ENCODE measurements at regions not wholly inside any gene's neighbourhood (a gene's known extent, or its start where the extent isn't known, plus 50 kb on each side); places are given as distances from the start of the nearest gene placed in this dataset.
"Not testable (repeated sequence)": the region's sequence is repeated elsewhere in the genome, so short reads cannot be mapped to it uniquely, and the experiment has no call there.

DNA sequence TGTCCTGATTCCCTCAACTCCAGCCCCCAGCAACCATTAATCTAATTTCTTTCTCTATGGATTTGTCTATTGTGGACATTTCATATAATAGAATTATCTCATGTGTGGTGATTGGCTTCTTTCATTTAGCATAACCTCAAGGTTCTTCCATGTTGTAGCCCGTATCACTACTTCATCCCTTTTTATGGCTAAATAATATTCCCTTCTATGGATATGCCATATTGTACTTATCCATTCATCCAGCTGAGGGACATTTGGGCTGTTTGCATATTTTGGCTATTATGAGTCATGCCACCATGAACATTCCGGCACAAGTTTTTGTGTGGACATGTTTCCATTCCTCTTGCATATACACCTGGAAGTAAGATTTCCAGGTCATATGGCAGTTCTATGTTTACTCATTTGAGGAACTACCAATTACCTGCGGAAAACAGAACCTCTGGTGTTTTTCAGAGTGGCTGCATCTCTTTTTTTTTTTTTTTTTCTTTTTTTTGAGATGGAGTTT lies 108.7 kb upstream of the MAP1LC3B2 start:
- Histone ChIP-seq H3K27me3 (ENCODE audit: control insufficient read depth, insufficient read depth, low read length) (no peaks in the 10 kb centered on the region), H3K27ac (ENCODE audit: low read length) (peak overlapping the region; percentile 74; the same call in 1 of the 2 replicates), H3K9me3 (ENCODE audit: control insufficient read depth, insufficient read depth, low read depth, low read length) (no peaks in the 10 kb centered on the region), H3K4me1 (ENCODE audit: control insufficient read depth, insufficient read depth, low read length) (peaks cover 22% of the 10 kb centered on the region), H3K36me3 (ENCODE audit: control insufficient read depth, insufficient read depth, low read length) (no peaks in the 10 kb centered on the region), H3K4me3 (ENCODE audit: low read depth in 2 of 2, low read length in 2 of 2) (no peak overlapping the region)
- DNase-seq (ENCODE audit: low read depth, low spot score) (no peak), ATAC-seq (no peak)
- BruUV-seq (replicated peaks): no TSS peak
- intact Hi-C loops (cut with micrococcal nuclease; ENCODE audit: unreplicated experiment): loop anchor here (10.0 kb wide), 1 partner anchor 144 kb away; no protein-coding TSS in a partner anchor
- CTCF ChIA-PET: no interaction called here
- TF ChIP-seq TCF7L2 (IDR thresholded peaks at IDR 0.05; ENCODE audit: low read depth, low read length) (no peak), POLR2AphosphoS5 (IDR thresholded peaks at IDR 0.05; ENCODE audit: low read depth, low read length) (no peak), SIN3A (IDR thresholded peaks at IDR 0.05; ENCODE audit: borderline replicate concordance, insufficient read depth, low read depth, low read length) (no peak)
- TF ChIP-seq, protein P1, sequence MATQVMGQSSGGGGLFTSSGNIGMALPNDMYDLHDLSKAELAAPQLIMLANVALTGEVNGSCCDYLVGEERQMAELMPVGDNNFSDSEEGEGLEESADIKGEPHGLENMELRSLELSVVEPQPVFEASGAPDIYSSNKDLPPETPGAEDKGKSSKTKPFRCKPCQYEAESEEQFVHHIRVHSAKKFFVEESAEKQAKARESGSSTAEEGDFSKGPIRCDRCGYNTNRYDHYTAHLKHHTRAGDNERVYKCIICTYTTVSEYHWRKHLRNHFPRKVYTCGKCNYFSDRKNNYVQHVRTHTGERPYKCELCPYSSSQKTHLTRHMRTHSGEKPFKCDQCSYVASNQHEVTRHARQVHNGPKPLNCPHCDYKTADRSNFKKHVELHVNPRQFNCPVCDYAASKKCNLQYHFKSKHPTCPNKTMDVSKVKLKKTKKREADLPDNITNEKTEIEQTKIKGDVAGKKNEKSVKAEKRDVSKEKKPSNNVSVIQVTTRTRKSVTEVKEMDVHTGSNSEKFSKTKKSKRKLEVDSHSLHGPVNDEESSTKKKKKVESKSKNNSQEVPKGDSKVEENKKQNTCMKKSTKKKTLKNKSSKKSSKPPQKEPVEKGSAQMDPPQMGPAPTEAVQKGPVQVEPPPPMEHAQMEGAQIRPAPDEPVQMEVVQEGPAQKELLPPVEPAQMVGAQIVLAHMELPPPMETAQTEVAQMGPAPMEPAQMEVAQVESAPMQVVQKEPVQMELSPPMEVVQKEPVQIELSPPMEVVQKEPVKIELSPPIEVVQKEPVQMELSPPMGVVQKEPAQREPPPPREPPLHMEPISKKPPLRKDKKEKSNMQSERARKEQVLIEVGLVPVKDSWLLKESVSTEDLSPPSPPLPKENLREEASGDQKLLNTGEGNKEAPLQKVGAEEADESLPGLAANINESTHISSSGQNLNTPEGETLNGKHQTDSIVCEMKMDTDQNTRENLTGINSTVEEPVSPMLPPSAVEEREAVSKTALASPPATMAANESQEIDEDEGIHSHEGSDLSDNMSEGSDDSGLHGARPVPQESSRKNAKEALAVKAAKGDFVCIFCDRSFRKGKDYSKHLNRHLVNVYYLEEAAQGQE (IDR thresholded peaks at IDR 0.05; ENCODE audit: insufficient read depth in 1 of 2, low read depth in 2 of 2, low read length in 1 of 2): no peak
- TF ChIP-seq, protein P2, sequence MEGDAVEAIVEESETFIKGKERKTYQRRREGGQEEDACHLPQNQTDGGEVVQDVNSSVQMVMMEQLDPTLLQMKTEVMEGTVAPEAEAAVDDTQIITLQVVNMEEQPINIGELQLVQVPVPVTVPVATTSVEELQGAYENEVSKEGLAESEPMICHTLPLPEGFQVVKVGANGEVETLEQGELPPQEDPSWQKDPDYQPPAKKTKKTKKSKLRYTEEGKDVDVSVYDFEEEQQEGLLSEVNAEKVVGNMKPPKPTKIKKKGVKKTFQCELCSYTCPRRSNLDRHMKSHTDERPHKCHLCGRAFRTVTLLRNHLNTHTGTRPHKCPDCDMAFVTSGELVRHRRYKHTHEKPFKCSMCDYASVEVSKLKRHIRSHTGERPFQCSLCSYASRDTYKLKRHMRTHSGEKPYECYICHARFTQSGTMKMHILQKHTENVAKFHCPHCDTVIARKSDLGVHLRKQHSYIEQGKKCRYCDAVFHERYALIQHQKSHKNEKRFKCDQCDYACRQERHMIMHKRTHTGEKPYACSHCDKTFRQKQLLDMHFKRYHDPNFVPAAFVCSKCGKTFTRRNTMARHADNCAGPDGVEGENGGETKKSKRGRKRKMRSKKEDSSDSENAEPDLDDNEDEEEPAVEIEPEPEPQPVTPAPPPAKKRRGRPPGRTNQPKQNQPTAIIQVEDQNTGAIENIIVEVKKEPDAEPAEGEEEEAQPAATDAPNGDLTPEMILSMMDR (IDR thresholded peaks at IDR 0.05): no peak
- in situ Hi-C loops (cut with HindIII; ENCODE audit: low pct_unique_long_range_greater_than_20kb, low sequenced_read_pairs): no loop called here
- POLR2A ChIA-PET: no interaction called here

DNA sequence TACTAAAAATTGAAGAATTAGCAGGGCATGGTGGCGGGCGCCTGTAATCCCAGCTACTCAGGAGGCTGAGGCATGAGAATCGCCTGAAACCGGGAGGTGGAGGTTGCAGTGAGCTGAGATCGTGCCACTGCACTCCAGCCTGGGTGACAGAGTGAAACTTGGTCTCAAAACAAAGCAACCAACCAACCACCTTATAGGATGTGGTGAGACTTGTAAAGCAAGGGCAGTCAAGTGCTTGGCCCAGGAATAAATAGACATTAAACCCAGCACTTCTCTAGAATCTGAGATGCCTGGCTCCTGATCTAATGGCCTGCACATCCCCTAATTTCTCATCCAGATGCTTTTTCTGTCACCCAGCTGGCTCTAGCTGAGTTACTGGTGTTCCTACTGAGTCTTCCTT lies 106.2 kb upstream of the MAP1LC3B2 start:
- POLR2A ChIA-PET: not testable (repeated sequence)
- Histone ChIP-seq H3K4me1 (ENCODE audit: control insufficient read depth, insufficient read depth, low read length) (peaks cover 43% of the 10 kb centered on the region), H3K27ac (ENCODE audit: low read length) (peak overlapping the region; percentile 23)

DNA sequence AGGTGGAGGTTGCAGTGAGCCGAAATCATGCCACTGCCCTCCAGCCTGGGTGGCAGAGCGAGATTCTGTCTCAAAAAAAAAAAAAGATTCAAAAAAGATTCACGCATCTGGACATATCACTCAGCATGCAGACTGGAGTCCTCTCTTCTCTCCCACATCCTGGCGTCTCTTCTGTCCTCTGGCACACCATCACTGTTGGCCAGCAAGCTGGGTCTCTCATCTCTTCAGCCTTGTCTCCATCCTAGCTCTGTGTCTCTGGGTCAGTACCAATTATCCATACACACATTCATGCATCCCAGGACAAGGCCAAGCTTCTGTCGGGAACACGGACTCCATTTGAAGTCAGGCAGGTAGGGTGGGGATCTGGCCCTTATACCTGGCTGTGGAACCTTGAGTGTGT lies 105.5 kb upstream of the MAP1LC3B2 start:
- H3K4me3 ChIP-seq (ENCODE audit: low read depth in 2 of 2, low read length in 2 of 2): no peak overlapping the region
- no peaks in the 10 kb centered on the region for H3K9me3 ChIP-seq (ENCODE audit: control insufficient read depth, insufficient read depth, low read depth, low read length)
- no peak for ATAC-seq
- H3K27me3 ChIP-seq (ENCODE audit: control insufficient read depth, insufficient read depth, low read length): no peaks in the 10 kb centered on the region
- H3K36me3 ChIP-seq (ENCODE audit: control insufficient read depth, insufficient read depth, low read length): no peaks in the 10 kb centered on the region
- H3K27ac ChIP-seq (ENCODE audit: low read length): peak overlapping the region; percentile 97
- ChIA-PET CTCF (no interaction called here), POLR2A (interaction anchor here (0.6 kb wide), 1 partner anchor 75 kb away, joined by 4 read pairs; no protein-coding TSS in a partner anchor)
- in situ Hi-C loops (cut with HindIII; ENCODE audit: low pct_unique_long_range_greater_than_20kb, low sequenced_read_pairs) (no loop called here), intact Hi-C loops (cut with micrococcal nuclease; ENCODE audit: unreplicated experiment) (loop anchor here (10.0 kb wide), 1 partner anchor 141 kb away; no protein-coding TSS in a partner anchor)
- no peak for DNase-seq (ENCODE audit: low read depth, low spot score)
- BruUV-seq (replicated peaks): no TSS peak
- TF ChIP-seq POLR2AphosphoS5 (IDR thresholded peaks at IDR 0.05; ENCODE audit: low read depth, low read length): no peak
- TF ChIP-seq, protein P2 (IDR thresholded peaks at IDR 0.05): no peak
- no peak for TF ChIP-seq SIN3A (IDR thresholded peaks at IDR 0.05; ENCODE audit: borderline replicate concordance, insufficient read depth, low read depth, low read length)
- no peak for TF ChIP-seq TCF7L2 (IDR thresholded peaks at IDR 0.05; ENCODE audit: low read depth, low read length)
- TF ChIP-seq, protein P1 (IDR thresholded peaks at IDR 0.05; ENCODE audit: insufficient read depth in 1 of 2, low read depth in 2 of 2, low read length in 1 of 2): no peak
- H3K4me1 ChIP-seq (ENCODE audit: control insufficient read depth, insufficient read depth, low read length): peaks cover 38% of the 10 kb centered on the region

More for the DNA sequence above, 106.2 kb upstream of the MAP1LC3B2 start:
- BruUV-seq (replicated peaks); ATAC-seq; H3K9me3 ChIP-seq (ENCODE audit: control insufficient read depth, insufficient read depth, low read depth, low read length); CTCF ChIA-PET; H3K27me3 ChIP-seq (ENCODE audit: control insufficient read depth, insufficient read depth, low read length); in situ Hi-C loops (cut with HindIII; ENCODE audit: low pct_unique_long_range_greater_than_20kb, low sequenced_read_pairs); DNase-seq (ENCODE audit: low read depth, low spot score); H3K4me3 ChIP-seq (ENCODE audit: low read depth in 2 of 2, low read length in 2 of 2); H3K36me3 ChIP-seq (ENCODE audit: control insufficient read depth, insufficient read depth, low read length): not testable (repeated sequence)
- intact Hi-C loops (cut with micrococcal nuclease; ENCODE audit: unreplicated experiment): loop anchor here (10.0 kb wide), 1 partner anchor 142 kb away; no protein-coding TSS in a partner anchor

Data from Panc1 (cell line).